GM10266 (cell line): ENCODE measurements at regions not wholly inside any gene's neighbourhood (a gene's known extent, or its start where the extent isn't known, plus 50 kb on each side); places are given as distances from the start of the nearest gene placed in this dataset.

Experiments used
- DNase-seq: peaks from one replicate; pipeline ENCODE4 v3.0.0; 2012; ENCODE audit errors: extremely low spot score
- CTCF ChIP-seq: IDR thresholded peaks from 2 replicates; pipeline ENCODE4 v1.5.1; 2012; ENCODE audit warnings: mild to moderate bottlenecking, low read depth; ENCODE audit not compliant: control insufficient read depth, insufficient read depth; ENCODE audit errors: missing control alignments

- no peak for DNase-seq
- no peak for TF ChIP-seq CTCF
Measured at GRCh38 chr5:82347201-82347865, 69.2 kb upstream of the RPS23 start.

- TF ChIP-seq CTCF, result no peak
- DNase-seq, result no peak
Measured at GRCh38 chr5:82346399-82347165, 68.4 kb upstream of the RPS23 start.

GRCh38 chr5:82345108-82345507 lies 67.0 kb upstream of the RPS23 start:
- no peak for DNase-seq
- TF ChIP-seq CTCF, result no peak

GRCh38 chr5:82341325-82341724 lies 63.2 kb upstream of the RPS23 start:
- DNase-seq, result no peak
- TF ChIP-seq CTCF, result no peak

GRCh38 chr5:82340799-82341198 lies 62.6 kb upstream of the RPS23 start:
- DNase-seq, result no peak
- no peak for TF ChIP-seq CTCF

- TF ChIP-seq CTCF, result no peak
- DNase-seq, result no peak
Measured at GRCh38 chr5:82339792-82340191, 61.6 kb upstream of the RPS23 start.

- TF ChIP-seq CTCF, result no peak
- DNase-seq, result no peak
Measured at GRCh38 chr5:82338771-82339373, 60.7 kb upstream of the RPS23 start.
